CD4-positive, alpha-beta T cell treated with Interleukin-21 for 1 hour (primary cell): ENCODE measurements at regions not wholly inside any gene's neighbourhood (a gene's known extent, or its start where the extent isn't known, plus 50 kb on each side); places are given as distances from the start of the nearest gene placed in this dataset.

ENCODE experiments used
- DNase-seq: peaks from one replicate; pipeline ENCODE4 v3.0.0-alpha.2; 2020

DNA sequence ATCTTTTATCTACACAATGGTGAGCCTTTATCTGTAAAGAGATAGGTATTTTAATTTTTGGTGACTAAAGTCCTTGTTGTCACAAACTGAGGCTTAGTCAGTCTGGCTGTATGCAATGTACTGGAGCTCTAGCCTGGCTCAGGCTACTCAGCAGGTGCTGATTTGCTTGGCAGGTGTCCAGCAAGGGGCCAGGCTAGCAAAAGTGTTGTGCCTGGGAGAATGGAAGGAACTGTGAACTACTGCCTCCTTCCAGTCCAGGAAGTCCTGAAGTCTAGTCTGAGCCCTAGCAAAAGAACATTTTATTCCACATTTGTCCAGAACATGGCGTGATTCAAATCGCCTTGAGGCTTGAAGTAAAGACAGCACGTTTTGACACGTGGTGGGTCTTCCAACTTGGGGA is 260.5 kb downstream of the CCDC85A start:
- DNase-seq: no peak

DNA sequence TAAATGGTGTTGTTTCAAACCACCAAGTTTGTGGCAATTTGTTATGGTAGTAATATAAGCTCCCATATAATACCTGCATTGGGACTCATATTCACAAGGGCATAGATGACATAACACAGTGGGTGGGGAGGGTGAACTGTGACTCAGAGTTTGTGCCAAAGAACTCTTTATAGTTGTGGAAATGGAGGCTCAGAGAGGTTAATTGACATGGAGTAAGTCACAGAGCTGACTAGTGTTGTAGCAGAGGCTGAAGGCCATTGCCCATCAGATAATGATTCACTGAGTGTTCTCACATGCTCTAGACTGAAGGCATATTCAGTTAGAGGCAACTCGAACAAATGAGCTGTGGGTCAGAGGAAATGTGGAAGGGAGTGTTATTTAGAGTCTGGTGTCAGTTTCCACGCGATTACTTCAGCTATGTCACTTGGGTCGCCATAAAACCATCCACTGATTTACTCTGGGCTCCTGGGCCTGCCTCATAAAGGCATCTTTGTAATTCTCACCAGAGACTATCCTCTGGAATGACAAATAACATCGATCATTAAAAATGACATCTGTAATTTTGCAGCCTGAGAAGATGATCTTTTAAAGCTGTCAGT is 264.7 kb downstream of the CCDC85A start:
- DNase-seq: no peak

- DNase-seq: no peak
Measured at GRCh38 chr2:56449002-56449431, 265.2 kb downstream of the CCDC85A start.

- DNase-seq: no peak
Measured at GRCh38 chr2:56449449-56449860, 265.7 kb downstream of the CCDC85A start.

DNA sequence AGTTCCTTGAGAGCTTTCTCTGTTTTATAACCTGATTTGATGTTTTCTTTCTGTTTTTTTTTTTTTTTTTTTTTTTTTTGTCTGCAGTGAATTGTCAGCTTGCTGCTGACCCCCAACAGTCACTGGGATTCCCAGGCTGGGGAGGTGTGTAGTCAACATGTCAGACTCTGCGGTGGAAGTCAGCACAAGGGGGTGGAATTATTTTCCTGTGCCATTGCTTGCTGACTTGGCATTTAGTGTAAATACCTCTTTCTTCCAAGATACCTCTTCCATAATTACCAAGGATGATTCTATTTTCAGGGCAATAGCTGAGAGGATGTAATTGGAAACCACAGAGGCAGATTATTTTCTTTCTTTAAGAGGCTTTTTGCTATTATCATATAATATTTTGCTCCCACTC is 266.3 kb downstream of the CCDC85A start:
- no peak for DNase-seq

DNA sequence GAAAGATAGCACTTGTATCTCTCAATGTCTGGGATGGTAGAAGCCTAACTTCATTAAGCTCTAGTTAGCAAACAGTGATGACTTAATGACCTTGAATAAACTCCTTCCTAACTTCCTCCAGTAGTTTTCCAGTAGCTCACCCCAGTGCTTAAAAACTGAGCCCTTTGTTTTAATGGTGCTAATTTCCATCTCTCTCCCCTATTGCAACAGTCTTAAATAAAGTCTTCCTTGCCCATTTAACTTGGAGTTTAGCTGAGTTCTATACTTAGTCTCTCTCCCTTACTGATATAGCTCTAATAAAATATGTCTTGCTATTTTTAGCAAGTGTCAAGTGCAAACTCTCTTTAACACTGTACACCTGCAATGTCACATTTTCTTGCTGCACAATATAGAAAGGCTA is 267.0 kb downstream of the CCDC85A start:
- DNase-seq: no peak

GRCh38 chr2:56455642-56456041 is 271.9 kb downstream of the CCDC85A start:
- DNase-seq: no peak

DNA sequence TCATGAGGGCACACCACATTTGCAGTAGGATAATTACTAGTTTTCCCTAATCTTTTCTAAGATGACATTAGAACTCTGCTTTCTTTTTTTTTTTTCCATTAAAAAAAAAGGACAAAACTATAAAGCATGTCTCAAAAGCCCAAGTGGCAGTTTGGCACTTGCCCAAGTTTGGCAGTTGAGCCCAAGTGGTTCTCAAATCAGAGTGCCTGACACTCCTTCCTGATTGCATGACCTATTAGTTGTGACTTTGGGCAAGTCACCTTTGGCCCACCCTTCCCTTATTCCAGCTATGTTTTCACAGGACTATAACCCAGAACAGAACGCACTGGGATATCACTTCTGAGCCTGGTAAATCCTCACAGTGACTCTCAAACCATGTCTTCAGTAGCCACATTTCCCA is 273.0 kb downstream of the CCDC85A start:
- DNase-seq: no peak

- DNase-seq: no peak
Measured at GRCh38 chr2:56460508-56460907, 276.7 kb downstream of the CCDC85A start.

- no peak for DNase-seq
Measured at GRCh38 chr2:56464066-56464465, 280.3 kb downstream of the CCDC85A start.

- DNase-seq: no peak
Measured at GRCh38 chr2:56464613-56465012, 280.8 kb downstream of the CCDC85A start.

- no peak for DNase-seq
Measured at GRCh38 chr2:56465491-56465890, 281.7 kb downstream of the CCDC85A start.

- DNase-seq: no peak
Measured at GRCh38 chr2:56473524-56473923, 289.7 kb downstream of the CCDC85A start.

DNA sequence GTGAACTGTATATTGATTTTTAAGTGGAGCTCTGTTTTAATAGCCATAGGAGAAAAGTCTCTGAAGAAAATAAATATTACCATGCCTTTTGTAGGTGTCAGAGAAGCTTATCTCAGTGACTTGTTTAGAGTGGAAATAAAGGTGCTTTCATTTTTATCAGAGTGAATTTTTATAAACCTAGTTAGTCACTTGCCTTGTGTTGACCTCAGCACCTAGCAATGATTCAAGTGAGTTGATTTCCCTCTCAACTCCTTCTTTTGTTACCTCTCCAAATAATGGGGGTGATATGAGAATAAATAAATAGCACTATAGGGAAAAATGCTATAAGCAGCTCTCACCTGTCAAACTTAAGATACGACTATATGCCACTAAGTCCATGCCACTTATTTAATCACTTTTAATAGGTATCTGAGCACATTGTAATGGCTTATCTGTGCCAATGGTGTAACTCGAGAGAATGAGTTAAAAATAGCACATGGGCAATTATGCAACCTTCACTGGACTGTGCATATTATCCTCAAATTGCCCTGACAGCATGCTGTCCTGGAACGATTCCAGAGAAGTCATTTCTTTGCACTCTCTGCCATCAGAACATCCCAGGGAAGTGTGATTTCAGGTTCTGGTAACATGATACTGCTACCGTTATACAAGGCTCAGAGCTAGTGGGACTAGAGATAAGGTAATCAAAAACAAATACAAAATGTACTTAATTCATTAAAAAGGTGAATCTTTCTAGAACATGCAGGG is 290.8 kb downstream of the CCDC85A start:
- DNase-seq: no peak

- no peak for DNase-seq
Measured at GRCh38 chr2:56475191-56475590, 291.4 kb downstream of the CCDC85A start.

- DNase-seq: no peak
Measured at GRCh38 chr2:56476509-56477071, 292.8 kb downstream of the CCDC85A start.

- no peak for DNase-seq
Measured at GRCh38 chr2:56478027-56478426, 294.2 kb downstream of the CCDC85A start.

GRCh38 chr2:56483081-56483480 is 299.3 kb downstream of the CCDC85A start:
- DNase-seq: no peak

GRCh38 chr2:56484906-56485305 is 301.1 kb downstream of the CCDC85A start:
- no peak for DNase-seq

DNA sequence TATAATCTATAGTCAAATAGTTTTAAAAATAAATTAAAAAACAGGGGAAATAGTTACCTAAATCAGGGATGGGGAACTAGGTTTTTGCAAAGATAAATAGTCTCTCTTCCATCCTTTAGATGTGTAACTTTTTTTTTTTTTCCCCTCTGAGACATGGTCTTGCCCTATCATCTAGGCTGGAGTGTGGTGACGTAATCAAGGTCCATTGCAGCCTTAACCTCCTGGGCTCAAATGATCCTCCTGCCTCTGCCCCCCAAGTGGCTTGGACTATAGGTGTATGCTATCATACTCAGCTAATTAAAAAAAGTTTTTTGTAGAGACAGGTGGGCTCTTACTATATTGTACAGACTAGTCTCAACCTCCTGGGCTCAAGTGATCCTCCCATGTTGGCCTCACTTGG is 316.5 kb downstream of the CCDC85A start:
- no peak for DNase-seq

- no peak for DNase-seq
Measured at GRCh38 chr2:56502616-56503015, 318.8 kb downstream of the CCDC85A start.

DNA sequence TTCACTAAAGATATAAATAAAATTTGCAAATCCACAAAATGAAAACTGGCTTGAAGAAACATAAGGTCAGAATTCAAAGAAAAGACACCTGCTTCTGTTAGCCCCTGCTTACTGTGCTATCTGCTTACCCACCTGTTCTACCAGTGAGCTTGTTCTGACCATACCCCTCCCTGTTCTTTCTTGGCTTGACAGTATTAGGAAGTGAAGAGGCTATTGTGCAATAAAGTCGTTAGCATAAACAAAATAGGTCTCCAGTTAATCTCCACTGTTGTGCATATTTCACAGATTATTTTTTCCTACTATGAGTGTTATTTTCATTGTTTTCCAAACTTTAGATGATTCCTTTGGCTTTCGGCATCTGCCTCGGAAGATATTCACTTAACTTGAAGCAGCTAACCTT is 322.1 kb downstream of the CCDC85A start:
- DNase-seq: no peak

DNA sequence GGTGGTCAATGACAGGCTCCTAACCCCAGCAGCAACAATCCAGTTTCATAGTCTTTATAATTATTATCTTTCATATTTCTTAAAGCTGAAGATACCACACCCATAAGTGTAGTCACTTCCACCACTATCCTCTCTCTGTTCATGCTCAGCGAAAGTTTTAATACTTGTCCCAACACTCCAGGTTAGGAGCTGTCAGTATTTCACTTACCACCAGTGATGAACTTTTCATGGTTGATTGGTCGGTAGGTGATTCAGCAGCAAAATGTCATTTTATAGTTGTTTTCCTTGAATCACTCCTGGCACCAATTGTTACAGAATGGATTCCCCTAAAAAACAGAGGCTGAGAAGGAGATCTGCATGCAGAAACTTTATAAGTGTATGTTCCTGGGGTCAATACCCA is 324.9 kb downstream of the CCDC85A start:
- no peak for DNase-seq

DNA sequence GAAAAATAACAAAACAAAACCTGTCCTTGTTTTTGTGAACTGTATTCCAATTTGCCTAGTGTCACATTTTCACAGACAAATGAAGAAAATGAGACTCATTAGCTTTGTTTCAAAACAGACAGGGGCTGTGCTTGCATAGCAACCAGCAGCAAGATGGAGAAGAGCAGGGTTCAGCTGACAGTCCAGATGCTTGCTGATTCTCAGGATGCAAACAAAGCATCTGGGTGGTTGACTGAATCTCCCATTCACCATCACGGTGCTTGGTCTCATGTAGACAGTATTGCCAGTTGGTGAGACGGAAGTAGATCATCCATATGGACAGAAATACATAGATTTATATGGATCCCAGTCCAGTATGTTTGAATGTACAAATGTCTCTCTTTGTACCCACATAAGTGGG is 326.8 kb downstream of the CCDC85A start:
- no peak for DNase-seq

GRCh38 chr2:56515399-56515798 is 331.6 kb downstream of the CCDC85A start:
- DNase-seq: no peak
